ENCODE measurements at regions not wholly inside any gene's neighbourhood (a gene's known extent, or its start where the extent isn't known, plus 50 kb on each side); places are given as distances from the start of the nearest gene placed in this dataset.

- TF ChIP-seq, protein P1, sequence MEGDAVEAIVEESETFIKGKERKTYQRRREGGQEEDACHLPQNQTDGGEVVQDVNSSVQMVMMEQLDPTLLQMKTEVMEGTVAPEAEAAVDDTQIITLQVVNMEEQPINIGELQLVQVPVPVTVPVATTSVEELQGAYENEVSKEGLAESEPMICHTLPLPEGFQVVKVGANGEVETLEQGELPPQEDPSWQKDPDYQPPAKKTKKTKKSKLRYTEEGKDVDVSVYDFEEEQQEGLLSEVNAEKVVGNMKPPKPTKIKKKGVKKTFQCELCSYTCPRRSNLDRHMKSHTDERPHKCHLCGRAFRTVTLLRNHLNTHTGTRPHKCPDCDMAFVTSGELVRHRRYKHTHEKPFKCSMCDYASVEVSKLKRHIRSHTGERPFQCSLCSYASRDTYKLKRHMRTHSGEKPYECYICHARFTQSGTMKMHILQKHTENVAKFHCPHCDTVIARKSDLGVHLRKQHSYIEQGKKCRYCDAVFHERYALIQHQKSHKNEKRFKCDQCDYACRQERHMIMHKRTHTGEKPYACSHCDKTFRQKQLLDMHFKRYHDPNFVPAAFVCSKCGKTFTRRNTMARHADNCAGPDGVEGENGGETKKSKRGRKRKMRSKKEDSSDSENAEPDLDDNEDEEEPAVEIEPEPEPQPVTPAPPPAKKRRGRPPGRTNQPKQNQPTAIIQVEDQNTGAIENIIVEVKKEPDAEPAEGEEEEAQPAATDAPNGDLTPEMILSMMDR (optimal IDR thresholded peaks at IDR 0.05 in 1 of 3, IDR thresholded peaks at IDR 0.05 in 1 of 3, conservative IDR thresholded peaks at IDR 0.05 in 1 of 3; ENCODE audit: extremely low read depth in 1 of 3, insufficient read depth in 2 of 3, low read length in 3 of 3) = no peak
- TF ChIP-seq EZH2 (IDR thresholded peaks at IDR 0.05; ENCODE audit: low read length) = no peak
These were observed 104.2 kb downstream of the C12orf50 start for GRCh38 chr12:87925021-87925420.

All from keratinocyte (primary cell).